ENCODE measurements at regions not wholly inside any gene's neighbourhood (a gene's known extent, or its start where the extent isn't known, plus 50 kb on each side); places are given as distances from the start of the nearest gene placed in this dataset.

GRCh38 chr5:23963449-23963848 lies 456.0 kb downstream of the PRDM9 start:
- TF ChIP-seq POLR2AphosphoS5 (IDR thresholded peaks at IDR 0.05; ENCODE audit: insufficient read depth in 1 of 2, low read depth in 1 of 2) (no peak), POLR2A (IDR thresholded peaks at IDR 0.05) (no peak)
